SH-SY5Y (cell line): ENCODE measurements at regions not wholly inside any gene's neighbourhood (a gene's known extent, or its start where the extent isn't known, plus 50 kb on each side); places are given as distances from the start of the nearest gene placed in this dataset.
A peak's percentile ranks its signal among the peaks of the same experiment; 100 is the strongest.

Experiments
- GATA2 ChIP-seq: IDR thresholded peaks from 2 replicates; pipeline ENCODE4 v1.6.1; 2011; ENCODE audit warnings: mild to moderate bottlenecking, low read depth, low read length
- GATA3 ChIP-seq: IDR thresholded peaks from 2 replicates; pipeline ENCODE4 v1.6.1; 2011; ENCODE audit warnings: low read depth, mild to moderate bottlenecking, low read length, moderate library complexity

DNA sequence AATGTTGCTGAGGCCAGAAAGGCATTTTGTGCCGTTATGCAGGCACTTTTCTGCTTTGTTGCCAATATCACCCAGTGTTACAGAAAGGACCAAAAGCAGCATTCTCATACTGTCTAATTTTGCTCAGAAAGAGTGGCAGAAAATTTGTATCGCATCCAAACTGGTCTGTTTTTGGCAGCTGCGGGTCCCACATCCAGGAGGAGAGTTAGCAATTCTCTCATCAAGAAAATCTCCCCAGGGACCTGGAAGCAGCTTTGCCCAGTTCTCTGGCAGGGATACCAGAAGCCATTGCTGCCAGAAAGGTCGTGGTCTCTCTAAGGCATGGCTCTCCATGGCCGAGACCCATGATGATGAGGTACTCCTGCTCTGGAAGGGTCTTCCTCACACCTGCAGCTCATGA lies 489.2 kb upstream of the ZMIZ1 start:
- no peak for TF ChIP-seq GATA3
- TF ChIP-seq GATA2, result no peak

DNA sequence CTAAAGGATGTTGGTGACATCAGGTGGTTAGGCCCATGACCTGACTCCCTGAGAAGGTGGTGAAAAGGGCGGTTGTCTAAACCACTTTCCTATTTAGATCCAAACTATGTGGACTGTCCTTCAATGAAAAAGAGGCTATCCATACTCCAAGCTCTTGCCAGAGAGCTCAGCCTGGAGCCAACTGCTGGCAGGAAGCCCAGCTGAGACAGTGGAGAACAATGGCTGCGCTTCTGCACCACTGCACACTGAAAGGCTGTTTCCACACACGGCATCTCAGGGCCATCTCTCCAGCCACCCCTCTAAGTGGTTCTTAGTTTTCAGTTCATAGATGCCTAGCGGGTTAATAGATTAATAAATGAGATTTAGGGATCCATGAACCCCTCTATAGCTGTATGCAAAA lies 488.8 kb upstream of the ZMIZ1 start:
- TF ChIP-seq GATA2 (no peak), GATA3 (no peak)

DNA sequence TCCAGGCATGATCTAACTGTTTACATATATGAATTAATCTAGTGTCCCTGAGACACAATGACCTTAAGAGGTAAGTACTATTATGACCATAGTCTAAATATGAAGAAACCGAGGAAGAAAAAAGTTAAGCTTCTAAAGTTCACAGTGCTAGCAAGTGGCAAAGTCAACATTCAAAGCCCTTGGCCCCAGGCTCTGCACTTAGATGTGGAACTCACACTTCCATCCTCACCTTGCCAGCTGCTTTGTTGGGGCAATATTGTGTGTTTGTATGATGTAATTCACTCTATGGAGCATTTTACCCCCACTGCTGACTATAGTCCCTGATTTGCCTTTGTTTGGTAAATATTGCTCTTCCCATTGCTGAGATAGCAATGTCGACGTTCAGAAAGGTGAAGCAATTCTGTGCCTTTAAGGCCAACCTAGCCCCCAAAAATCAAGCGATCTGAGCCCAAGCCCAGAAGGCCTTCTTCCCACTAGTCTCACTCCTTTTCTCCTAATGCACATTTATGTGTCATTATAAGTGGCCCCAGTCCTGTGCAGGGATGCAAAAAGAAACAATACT lies 487.6 kb upstream of the ZMIZ1 start:
- TF ChIP-seq GATA2 (no peak), GATA3 (no peak)

DNA sequence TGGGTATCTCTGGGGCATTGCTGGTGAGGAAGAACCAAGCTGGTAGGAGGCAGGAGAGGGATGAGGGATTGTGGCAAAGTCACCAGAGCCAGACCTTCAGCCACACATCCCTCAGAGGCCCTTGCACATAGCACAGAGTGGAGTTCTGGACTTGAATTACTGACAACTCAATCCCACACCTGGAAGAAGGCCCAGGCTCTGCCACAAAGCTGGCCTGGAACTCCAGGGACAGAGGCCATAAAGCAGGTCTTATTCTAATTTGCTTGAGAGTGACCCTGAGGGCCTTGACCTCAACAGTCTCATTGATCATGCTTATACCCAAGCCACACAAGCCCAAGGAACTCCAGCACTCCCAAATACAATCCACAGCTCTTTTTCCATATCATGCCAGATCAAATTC lies 486.2 kb upstream of the ZMIZ1 start:
- no peak for TF ChIP-seq GATA3
- no peak for TF ChIP-seq GATA2

DNA sequence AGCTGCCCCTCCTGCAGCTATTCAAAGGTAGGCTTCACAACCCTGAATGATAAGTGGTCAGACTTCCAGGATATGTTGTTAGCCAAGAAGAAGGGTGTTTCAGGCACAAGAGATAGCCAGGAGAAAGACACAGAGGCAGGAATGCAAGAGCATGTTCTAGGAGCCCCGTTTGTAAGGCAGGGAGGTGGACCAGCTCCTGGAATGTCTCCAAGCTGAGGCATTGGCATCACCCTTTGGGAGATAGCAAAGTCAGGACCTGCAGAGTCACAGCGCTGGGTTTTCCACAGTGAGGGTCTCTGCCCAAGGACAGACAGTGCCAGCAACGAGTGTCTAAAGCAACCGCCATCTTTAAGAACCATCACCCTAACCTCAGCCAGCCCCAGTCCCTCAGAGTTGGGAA lies 484.5 kb upstream of the ZMIZ1 start:
- TF ChIP-seq GATA3 (no peak), GATA2 (no peak)

DNA sequence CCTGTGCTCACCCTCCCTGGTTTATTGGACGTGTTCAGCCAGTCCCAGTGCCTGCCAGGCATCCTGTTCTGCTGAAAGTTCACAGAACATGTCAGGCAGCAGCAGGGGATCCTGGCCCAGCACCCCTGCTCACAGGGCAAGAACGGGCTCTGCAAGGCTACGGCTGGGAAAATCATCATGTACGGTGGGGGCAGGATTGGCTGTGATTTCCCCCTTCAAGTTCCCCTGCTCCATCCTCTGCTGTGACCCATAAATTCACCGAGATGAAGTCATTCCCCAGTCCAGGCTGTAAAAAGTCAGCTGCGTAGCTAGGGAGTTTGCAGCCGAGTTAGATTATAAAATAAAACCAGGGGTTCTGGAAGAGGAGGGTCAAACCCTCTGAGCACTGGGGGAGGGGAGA lies 484.1 kb upstream of the ZMIZ1 start:
- no peak for TF ChIP-seq GATA3
- no peak for TF ChIP-seq GATA2

DNA sequence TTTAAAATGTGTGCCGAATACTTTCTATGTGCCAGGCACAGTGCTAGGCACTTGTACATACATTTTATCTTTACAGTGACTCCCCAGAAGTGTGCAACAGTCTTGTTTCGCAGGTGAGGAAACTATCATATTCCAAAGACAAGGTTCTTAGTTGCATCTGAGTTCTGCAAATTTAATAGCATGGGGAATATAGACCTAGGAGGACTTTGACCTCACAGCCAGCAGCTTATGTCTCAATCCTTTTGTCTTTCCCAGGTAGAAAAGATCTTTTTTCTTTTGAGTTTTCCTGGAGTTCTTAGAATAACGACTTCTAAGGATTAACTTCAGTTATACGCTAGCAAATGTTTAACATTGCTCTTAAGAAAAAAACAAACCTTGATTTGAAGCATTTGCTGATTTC lies 482.8 kb upstream of the ZMIZ1 start:
- TF ChIP-seq GATA3, result no peak
- TF ChIP-seq GATA2, result no peak

DNA sequence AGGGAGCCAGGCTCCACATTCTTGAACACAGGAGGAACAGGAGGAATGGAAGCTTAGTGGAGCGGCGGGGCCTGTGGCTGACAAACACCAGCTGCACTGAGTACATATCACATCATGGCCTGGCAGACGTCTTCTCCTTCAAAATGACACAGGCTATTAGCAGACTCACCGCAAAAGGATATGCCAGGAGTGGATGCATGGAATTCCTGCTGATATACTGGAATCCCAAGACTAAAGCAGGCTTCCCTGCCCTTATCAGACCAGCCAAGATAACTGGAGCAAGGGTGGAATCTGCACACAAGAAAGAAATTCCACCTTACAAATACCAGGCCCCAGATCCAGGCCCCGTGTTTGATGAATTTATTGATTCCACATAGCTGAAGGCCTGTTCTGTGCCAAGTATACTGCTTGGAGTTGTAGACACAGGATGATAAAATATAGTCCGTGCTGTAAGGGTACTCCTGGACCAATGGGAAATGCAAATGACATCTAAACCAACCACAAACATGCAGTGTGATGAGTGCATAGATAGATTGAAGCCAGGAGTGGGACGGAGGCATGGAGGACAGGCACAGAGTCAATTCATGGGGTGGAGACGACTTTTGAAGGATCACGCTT lies 480.5 kb upstream of the ZMIZ1 start:
- TF ChIP-seq GATA2 (no peak; the same call in 1 of the 2 replicates), GATA3 (0 out of 2 replicates have a peak, but pooled peaks have one; percentile 6)

DNA sequence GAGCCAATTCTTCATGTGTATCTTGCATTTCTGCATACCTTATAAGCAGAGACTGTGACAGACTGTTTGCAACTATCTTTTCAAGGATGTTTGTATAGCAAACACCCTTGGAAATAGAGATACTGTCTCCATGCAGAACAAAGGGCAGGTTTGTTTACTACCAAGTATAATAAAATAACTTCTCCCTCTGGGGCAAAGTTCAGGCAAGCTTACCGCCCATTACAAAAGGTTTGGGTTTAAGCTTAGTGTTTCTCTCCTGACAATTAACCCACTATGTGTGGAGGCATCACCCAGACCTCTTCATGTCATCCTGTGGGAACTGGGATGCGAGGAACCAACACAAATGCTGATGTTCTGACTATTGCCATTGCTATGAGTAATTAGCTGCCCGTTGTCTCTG lies 479.1 kb upstream of the ZMIZ1 start:
- TF ChIP-seq GATA3 (no peak), GATA2 (no peak)

DNA sequence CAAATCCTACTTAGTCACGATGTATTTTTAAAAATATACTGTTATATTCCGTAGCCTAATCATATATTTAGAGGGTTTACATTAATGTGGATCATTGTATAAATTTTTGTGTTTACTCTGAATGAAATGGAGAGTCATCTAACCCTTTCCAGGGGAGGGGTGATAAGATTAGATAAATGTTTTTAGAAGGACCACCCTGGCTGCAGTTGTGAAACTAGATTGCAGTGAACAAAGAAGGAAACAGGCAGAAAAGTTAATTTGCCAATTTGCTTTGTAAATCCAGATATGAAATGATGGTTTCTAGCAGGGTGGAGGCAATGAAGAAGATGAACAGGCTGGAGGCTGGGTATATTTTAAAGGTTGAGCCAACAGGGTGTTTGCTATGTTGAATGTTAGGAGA lies 477.7 kb upstream of the ZMIZ1 start:
- no peak for TF ChIP-seq GATA2
- no peak for TF ChIP-seq GATA3

DNA sequence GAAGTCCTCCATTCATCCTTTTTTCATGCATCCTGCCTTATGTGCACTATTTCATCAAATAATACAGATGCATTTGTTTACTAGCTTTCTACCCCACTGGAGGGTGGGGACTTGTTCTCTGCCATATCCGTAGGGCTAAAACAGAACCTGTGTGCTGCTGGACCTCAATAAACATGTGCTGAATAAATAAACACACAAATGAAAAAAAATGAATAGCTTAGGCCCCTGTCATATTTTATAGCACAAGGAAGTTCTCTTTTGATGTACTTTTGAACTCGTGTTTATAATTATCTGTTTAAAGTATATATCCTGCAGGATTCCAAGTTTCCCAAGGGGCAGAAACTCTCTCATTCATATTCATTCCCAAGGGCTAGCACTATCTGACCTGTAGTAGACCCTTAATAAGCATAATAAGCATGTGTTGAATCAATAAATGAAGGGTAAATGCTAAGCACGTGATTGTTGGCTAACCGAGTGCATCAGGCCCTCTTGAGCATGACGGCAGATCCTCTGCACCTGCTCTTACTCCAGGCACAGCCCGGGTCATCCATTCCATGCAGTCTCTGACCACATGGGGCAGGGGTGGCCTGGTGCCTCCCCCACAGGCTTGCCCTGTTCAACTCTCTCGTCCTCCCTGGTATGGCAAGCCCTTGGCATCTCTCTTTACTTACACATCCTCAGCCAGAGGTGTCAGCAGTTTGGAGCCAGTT lies 474.1 kb upstream of the ZMIZ1 start:
- TF ChIP-seq GATA2, result no peak
- no peak for TF ChIP-seq GATA3

DNA sequence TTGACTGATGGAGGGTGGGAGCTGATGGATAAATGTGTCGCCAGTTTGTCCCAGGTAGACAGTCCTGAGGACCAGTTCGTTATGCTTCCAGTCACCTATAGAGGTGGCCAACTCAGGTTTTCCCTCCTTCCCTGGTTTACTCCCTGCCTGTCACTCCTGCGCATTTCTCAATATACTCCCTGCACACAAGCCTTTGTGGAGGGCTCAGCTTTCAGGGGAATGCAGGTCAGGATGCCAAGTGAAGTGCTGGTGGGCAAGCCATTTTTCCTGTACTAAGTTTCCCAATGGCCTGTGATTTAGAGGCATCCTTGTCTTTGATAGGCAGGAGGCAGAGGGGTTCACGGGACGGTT lies 473.5 kb upstream of the ZMIZ1 start:
- TF ChIP-seq GATA2, result no peak
- no peak for TF ChIP-seq GATA3

DNA sequence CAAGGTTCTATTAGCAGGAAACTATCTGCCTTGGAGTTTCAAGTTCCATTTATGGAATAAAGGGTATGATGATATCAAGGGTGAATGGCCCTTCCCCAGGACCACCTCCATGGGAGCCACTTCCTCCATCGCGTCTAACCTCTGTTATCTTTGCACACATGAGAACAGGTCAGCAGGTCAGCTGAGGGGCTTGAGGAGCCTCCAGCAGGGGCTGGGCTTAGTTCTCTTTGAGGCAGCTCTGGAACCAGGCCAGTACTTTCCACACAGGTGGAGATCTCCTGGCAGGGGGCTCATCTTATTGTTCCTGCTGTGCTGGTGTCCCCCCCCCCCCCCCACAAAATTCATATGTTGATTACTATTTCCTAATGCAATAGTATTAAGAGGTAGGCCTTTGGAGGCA lies 472.2 kb upstream of the ZMIZ1 start:
- TF ChIP-seq GATA3, result no peak
- no peak for TF ChIP-seq GATA2

DNA sequence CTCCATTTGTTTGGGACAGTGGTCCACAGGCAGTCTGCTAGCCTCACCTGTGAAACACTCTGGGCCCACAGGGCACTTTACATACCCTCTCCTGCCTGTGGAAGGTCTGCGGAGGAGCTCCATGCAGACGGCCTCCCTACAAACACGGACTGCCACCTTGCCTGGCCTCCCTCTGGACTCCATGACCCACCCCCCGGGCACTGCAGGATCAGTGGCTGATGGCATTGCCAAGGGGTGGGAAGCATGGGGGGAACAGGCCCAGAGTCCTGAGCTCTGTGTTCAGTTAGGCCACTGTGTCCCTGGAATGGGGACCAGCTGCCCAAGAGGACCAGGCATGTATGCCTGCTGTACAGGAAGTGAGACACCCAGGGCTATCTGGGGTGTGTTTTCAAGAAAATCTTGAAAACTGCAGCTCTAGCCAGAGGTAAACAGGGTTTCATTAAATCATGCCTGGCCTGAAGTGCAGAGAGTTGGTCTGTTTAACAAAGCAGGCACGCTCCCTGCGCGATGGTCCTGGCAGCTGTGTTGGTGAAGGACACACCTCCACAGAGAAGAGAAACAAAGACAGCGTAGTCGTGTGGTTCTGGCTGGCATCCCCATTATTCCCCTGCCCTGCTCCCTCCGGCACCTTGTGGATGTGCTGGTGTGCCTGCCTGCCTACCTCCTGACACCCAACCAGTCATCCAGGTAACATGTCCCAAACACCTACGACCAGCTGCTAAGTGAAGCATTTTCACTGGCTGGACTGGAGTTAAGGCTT lies 470.8 kb upstream of the ZMIZ1 start:
- TF ChIP-seq GATA3, result no peak
